ENCODE measurements at regions not wholly inside any gene's neighbourhood (a gene's known extent, or its start where the extent isn't known, plus 50 kb on each side); places are given as distances from the start of the nearest gene placed in this dataset.

- TF ChIP-seq CTCF (IDR thresholded peaks at IDR 0.05) (no peak), POLR2A (IDR thresholded peaks at IDR 0.05) (no peak)
These were observed 81.0 kb upstream of the FZD10 start for GRCh38 chr12:130081117-130081805.
